Urinary bladder (tissue), 3 donors: ENCODE measurements at regions not wholly inside any gene's neighbourhood (a gene's known extent, or its start where the extent isn't known, plus 50 kb on each side); places are given as distances from the start of the nearest gene placed in this dataset.

ENCODE experiments used
- DNase-seq: peaks from one replicate; pipeline ENCODE4 v3.0.0-alpha.2; 2015; ENCODE audit errors: extremely low spot score
- H3K27ac ChIP-seq: one replicate; pipeline ENCODE4 v1.5.1; 2013; ENCODE audit warnings: low read depth, mild to moderate bottlenecking, moderate library complexity
- H3K36me3 ChIP-seq: one replicate; pipeline ENCODE4 v1.6.1; 2013; ENCODE audit warnings: mild to moderate bottlenecking, moderate library complexity; ENCODE audit not compliant: insufficient read depth
- H3K4me1 ChIP-seq: one replicate; pipeline ENCODE4 v1.6.1; 2013; ENCODE audit warnings: mild to moderate bottlenecking, moderate library complexity; ENCODE audit not compliant: insufficient read depth
- H3K4me3 ChIP-seq: one replicate; pipeline ENCODE4 v1.5.1; 2013; ENCODE audit warnings: low read depth, low read length
- WGBS: extraction: QIAGEN DNeasy Blood & Tissue Kit; methylation state at CpG from one replicate; pipeline ENCODE4 v1.1.7; 2013; 5-methylcytosine and 5-hydroxymethylcytosine counted together
- donor health status: healthy with polysubstance abuse.
- donor health status: healthy.

DNA sequence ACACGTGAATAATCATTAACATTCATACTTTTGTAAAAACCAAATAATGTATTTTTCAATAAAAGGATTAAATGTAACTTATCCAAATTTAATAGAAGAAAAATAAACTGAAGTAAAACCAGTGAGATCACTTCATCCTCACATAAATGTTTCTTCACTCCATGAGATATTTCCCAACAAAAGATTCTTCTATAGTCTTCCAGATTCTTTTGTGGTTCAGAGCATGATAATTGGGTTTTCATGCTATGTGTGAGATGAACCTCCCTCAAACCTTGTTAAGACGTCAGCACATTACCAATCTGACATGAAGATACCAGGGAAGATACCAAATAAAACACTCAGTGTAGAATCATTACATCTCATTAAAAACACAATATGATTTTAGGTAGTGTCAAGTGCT, 62.9 kb upstream of the OXGR1 start:
- H3K4me1 ChIP-seq, result no peaks in the 10 kb centered on the region
- H3K4me3 ChIP-seq, result no peak overlapping the region
- H3K36me3 ChIP-seq, result no peaks in the 10 kb centered on the region
- DNase-seq, result no peak
- 55% methylated on average over 2 of the region's 2 CpGs for WGBS
- no peak overlapping the region for H3K27ac ChIP-seq

DNA sequence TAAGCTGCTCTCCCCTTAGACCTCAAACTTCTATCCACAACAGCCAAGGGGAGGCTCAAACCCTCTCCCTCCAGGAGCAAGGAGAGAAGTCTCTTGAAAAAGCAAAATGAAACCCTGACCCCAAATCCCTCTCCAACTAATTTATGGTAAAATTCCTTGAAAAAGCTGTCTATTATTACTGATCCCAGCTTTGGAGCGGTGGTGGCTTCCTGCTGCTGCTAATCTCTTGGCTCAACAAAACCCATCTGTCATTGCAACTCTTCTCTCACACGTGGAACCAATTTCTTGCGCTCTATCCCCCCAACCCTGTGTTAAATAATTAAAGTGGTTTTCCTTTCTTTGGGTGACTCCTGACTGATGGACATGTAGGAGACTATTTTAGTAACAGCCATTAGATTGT, 64.1 kb upstream of the OXGR1 start:
- DNase-seq, result no peak
- H3K4me3 ChIP-seq, result no peak overlapping the region
- H3K27ac ChIP-seq, result no peak overlapping the region
- H3K4me1 ChIP-seq, result no peaks in the 10 kb centered on the region
- 38% methylated on average over 3 of the region's 3 CpGs for WGBS
- H3K36me3 ChIP-seq, result no peaks in the 10 kb centered on the region

DNA sequence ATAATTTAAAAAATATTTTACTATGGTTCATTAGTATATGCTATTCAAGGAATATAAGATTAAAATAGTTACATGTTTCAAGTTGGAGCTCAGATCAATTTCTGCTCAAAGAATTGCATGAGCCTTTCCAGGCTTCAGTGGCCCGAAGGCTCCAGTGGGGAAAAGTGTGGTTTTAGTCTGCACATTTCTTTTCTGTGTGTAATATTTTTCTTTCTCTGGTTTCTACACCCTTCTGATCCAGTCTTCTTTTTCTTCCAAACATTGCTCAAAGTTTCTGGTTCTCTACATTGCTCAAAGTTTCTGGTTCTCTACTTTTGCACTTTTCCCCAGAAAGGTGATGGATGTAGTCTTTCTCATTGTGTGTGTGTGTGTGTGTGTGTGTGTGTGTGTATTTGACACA, 64.7 kb upstream of the OXGR1 start:
- H3K4me3 ChIP-seq, result no peak overlapping the region
- H3K36me3 ChIP-seq, result no peaks in the 10 kb centered on the region
- H3K27ac ChIP-seq, result no peak overlapping the region
- no peak for DNase-seq
- 78% methylated on average over 1 of the region's 1 CpG for WGBS
- no peaks in the 10 kb centered on the region for H3K4me1 ChIP-seq

DNA sequence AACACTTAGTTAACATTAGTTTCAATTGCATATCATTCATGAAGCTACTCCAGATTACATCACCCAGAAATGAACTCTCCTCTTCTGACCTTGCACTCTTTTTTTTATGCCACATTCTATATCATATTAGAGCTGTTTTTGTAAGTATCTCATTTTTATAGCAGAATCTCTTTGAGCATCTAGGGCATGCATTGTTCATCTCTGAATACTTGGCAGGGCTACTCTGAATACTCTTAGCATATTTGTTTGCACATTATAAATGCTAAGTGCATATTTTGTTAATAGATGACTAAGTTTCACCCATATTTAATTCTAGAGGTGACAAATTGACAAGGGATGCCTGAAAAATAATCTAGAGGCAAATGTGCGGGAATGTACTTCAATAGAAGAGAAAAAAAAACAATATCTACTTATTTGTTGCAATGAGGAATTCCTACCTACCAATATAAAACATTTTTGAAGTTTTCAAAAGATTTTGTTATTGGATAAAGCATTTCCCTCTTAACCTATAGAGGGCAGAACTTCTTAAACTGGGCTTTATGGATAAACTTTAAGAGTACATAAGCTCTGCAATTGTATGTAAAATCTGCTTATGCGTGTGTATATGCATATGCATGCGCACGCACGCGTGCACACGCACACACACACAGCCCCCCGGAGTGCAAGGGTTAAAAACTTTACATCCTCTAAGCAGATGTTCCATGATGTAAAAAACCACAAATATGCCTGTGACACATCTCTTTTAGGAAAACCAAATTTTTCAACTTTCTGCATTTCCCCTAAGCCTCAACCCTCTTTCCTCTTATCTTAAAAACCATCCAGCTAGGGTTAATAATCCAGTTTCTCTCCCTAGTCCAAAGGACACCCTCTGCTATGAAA, 73.0 kb upstream of the OXGR1 start:
- WGBS, result 95% methylated on average over 8 of the region's 8 CpGs
- Histone ChIP-seq H3K4me1 (no peaks in the 10 kb centered on the region), H3K36me3 (no peaks in the 10 kb centered on the region), H3K27ac (no peak overlapping the region), H3K4me3 (no peak overlapping the region)
- DNase-seq, result no peak

DNA sequence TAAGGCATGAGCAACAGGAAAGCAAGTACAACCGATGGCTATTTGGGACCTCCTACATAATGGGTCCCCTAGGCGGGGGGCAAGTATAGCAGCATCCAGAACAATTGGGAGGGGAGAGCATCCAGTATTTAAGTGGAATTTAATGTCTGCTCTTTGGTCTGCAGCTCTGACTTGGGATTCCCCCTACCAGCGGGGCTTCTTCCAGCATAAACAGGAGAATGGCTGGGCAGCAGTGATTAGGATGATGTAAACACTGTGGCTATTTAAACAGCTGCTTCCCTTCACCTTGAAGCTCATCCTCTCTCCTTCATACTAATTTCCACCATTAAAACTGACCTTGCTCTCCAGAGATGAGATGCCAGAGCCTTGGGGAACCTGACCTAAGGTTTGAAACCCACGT, 73.9 kb upstream of the OXGR1 start:
- WGBS, result 28% methylated on average over 4 of the region's 4 CpGs
- H3K4me1 ChIP-seq, result no peaks in the 10 kb centered on the region
- no peak overlapping the region for H3K4me3 ChIP-seq
- no peaks in the 10 kb centered on the region for H3K36me3 ChIP-seq
- no peak for DNase-seq
- no peak overlapping the region for H3K27ac ChIP-seq

DNA sequence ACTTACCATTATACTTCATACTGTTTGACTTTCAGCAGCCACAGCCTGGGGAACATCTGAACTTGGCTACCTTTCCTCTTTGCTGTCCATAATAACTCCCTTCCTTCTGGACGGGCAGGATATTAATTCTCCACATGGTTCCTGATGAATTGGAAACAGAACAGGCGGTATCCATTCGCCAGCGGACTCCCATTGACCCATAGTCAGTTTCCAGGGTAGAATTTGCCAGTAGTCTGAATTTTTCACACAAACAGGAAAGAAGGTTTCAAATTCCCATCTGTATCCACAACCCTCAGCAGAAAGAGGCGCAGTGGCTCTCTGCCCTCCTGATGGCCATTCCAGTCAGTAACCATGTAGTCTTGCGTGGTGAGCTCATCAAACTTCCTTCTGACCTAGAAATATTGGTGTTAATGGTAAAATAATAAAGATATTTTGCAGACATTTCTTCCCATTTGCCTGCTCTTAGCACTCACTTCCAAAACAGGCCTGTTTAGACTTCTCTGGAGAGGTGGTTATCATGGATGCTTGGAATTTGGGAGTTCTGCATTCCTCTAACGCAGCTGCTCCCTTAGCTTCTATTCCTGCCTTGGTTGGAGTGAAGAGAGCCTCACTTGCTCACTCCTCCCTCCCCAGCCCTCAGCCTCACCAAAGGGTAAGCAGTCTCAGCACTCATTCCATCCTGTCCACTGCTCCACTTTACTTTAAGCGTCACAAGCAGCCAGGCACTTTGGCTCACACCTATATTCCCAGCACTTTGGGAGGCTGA, 75.0 kb upstream of the OXGR1 start:
- no peaks in the 10 kb centered on the region for H3K36me3 ChIP-seq
- DNase-seq, result no peak
- H3K4me1 ChIP-seq, result no peaks in the 10 kb centered on the region
- H3K27ac ChIP-seq, result no peak overlapping the region
- WGBS, result 88% methylated on average over 8 of the region's 8 CpGs
- H3K4me3 ChIP-seq, result no peak overlapping the region

DNA sequence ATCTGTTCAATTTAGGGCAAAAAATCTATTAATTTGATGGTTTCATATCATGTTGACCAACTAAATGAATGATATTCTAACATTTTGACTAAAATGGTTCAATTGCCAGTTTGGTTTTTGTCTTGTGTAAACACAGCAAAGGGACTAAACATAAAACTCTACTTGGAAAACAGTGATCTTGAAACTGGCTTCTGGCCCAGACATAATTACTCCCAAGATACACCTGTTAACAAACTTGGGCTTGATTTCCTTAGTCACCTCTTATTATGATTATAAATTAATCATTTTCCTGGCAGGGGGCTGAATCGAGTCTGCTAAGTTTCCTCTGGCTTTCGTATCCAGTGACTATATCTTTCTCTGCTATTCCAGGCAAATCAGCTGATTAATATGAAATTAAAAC, 78.0 kb upstream of the OXGR1 start:
- H3K36me3 ChIP-seq, result no peaks in the 10 kb centered on the region
- no peaks in the 10 kb centered on the region for H3K4me1 ChIP-seq
- DNase-seq, result no peak
- no peak overlapping the region for H3K27ac ChIP-seq
- no peak overlapping the region for H3K4me3 ChIP-seq
- 73% methylated on average over 2 of the region's 2 CpGs for WGBS

DNA sequence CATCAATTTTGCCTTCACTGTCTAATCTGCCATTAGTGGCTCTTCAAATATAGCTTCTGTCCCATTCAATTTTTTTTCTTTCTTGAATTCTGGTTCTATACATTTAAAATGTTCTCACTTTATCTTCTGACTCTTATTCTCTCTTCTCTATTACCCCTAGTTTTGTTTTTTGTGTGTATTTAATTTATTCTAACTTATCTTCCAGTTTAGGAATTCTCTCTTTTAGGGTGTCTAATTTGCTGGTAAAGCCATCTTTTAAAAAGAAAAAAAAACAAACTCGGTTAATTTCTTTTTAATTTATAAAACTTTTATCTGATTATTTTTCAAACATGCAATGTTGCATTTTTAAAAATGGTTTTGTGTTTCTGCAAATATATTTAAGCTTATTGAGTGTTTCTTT, 80.3 kb upstream of the OXGR1 start:
- no peaks in the 10 kb centered on the region for H3K36me3 ChIP-seq
- H3K4me3 ChIP-seq, result no peak overlapping the region
- 67% methylated on average over 1 of the region's 1 CpG for WGBS
- no peak for DNase-seq
- no peak overlapping the region for H3K27ac ChIP-seq
- no peaks in the 10 kb centered on the region for H3K4me1 ChIP-seq

DNA sequence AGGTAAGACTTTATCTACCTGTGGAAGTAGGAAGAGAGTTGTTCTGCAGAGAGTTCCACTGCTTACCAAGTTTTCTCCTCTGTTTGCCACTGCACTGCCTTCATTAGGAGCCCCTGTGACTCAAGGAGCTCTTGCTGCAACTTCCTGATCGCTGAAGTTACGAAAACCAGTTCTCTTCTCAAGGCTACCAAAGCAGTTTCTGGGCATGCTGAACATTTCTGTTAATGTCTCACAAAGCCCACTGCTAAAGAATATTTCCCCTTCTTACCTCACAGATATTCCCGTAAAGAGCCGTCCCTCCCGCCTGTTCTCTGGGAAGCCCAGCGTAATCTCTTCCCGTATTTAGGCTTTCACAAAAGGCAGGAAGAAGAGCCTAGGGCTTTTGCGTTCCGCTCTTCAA, 82.6 kb upstream of the OXGR1 start:
- Histone ChIP-seq H3K4me3 (no peak overlapping the region), H3K4me1 (no peaks in the 10 kb centered on the region), H3K36me3 (no peaks in the 10 kb centered on the region), H3K27ac (no peak overlapping the region)
- DNase-seq, result no peak
- 59% methylated on average over 9 of the region's 9 CpGs for WGBS

DNA sequence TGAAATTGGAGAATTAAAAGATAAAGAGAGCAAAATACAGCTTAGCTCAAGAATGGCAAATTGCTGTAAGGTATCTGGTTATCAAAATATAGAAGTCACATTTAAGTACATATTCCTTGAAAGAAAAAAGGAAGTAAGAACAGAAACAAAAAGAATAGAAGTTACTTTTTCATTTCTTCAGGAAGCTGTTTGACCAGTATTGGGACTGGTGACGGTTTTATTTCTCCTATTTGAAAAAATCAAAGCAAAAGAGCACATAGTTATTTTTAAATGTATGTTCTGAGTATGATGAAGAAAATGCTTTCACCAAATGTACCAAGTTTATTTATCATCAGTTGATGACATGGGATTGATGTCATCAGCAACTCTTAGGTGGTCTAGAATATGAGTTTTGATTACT, 83.1 kb upstream of the OXGR1 start:
- no peak overlapping the region for H3K27ac ChIP-seq
- 76% methylated on average over 1 of the region's 1 CpG for WGBS
- no peak overlapping the region for H3K4me3 ChIP-seq
- no peak for DNase-seq
- no peaks in the 10 kb centered on the region for H3K4me1 ChIP-seq
- H3K36me3 ChIP-seq, result no peaks in the 10 kb centered on the region

DNA sequence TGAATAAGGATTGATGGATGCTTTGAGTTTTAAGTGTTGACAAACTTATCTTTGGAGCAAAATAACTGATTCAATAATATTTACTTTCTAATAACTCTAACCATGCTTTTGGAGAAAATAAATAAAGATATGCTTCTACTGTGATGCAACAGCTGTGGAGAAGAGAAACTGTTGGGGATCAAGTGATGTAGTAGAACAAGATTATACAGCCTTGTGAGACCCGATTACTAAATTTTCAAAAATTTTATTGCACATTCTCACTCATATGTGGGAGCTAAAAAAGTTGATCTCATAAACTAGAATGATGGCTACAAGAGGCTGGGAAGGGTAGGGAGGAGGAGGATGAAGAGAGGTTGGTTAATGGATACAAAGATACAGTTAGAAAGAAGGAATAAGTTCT, 85.5 kb upstream of the OXGR1 start:
- 34% methylated on average over 1 of the region's 1 CpG for WGBS
- DNase-seq, result no peak
- Histone ChIP-seq H3K4me3 (no peak overlapping the region), H3K4me1 (no peaks in the 10 kb centered on the region), H3K36me3 (no peaks in the 10 kb centered on the region), H3K27ac (no peak overlapping the region)

DNA sequence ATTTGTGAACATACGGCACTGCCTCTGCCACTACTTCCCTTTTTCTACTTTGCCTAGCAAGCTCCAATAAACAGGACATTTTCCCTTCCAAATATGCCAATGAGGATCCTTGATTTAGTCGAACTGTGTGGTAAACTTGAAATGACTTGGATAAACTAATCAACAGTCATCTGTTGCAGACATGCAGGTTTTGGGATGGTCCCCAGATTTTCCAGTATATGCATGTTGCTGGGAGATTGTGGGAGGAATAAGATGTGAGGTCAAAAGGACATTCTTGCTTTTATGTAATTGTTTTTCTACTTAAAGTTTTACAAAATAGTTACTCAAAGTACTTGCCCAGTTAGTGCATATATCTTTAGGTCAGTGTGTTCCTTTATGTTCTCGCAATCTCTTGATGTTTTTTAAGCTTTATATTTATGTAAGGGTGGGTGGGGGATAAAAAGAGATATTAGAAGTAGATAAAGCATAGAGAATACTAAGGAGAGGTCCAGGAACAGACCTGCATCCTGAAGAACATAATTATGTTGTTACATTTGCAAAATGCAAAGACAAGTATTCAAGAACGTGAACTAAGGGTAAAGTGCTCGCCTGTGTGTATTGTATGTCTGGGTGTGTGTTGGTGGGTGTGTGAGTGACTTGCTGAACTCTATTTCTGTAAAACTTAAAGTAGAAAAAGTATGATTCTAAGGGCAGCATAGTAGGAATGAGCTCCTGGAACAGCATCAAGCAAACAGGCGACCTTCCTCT, 88.4 kb upstream of the OXGR1 start:
- no peak overlapping the region for H3K27ac ChIP-seq
- WGBS, result 85% methylated on average over 6 of the region's 6 CpGs

DNA sequence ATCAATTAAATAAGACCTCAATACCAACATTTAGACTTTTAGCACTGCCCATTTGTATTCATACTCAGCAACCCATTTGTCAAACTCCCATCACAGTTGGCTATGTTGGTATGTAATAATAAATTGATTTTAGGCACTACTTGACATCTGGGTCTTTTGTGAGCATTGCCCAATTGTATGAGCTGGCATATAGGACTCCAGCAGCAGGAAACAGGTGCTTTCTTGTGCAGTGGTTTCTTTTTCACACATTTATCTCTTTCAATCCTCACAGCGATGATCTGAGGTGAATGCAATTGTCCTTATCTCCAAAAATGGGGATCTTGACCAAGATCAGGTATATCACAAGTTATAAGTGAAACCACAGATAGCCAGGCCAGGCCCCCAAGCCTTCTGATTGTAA, 96.9 kb upstream of the OXGR1 start:
- Histone ChIP-seq H3K36me3 (no peaks in the 10 kb centered on the region), H3K27ac (no peak overlapping the region), H3K4me3 (no peak overlapping the region), H3K4me1 (no peaks in the 10 kb centered on the region)
- 81% methylated on average over 1 of the region's 1 CpG for WGBS
- DNase-seq, result no peak

More for the DNA sequence above, 88.4 kb upstream of the OXGR1 start:
- no peaks in the 10 kb centered on the region for H3K36me3 ChIP-seq
- no peak overlapping the region for H3K4me3 ChIP-seq
- DNase-seq, result no peak
- no peaks in the 10 kb centered on the region for H3K4me1 ChIP-seq

DNA sequence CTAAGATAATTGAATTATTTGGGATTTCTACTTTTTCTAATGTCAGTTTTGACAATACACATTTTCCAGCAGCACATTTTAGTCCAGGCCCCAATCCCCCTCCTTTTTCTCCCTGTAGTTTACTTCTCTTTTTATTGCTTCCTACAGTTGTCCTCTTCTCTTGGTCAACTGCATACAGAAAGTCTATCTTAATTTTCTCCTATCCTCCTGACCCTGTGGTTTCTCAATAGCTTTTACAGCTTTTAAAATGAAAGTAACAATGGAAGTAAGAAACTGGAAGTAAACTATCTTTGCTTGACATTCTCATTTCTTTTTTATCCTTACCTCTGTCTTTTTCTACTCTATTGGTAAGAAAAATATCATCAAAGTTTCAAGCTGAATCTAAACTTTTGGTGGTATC, 106.5 kb upstream of the OXGR1 start:
- Histone ChIP-seq H3K36me3 (no peaks in the 10 kb centered on the region), H3K4me3 (no peak overlapping the region), H3K27ac (no peak overlapping the region), H3K4me1 (no peaks in the 10 kb centered on the region)
- no peak for DNase-seq
